Motor neuron (in vitro differentiated cells): ENCODE measurements at regions not wholly inside any gene's neighbourhood (a gene's known extent, or its start where the extent isn't known, plus 50 kb on each side); places are given as distances from the start of the nearest gene placed in this dataset.
"Not testable (repeated sequence)": the region's sequence is repeated elsewhere in the genome, so short reads cannot be mapped to it uniquely, and the experiment has no call there.

Source experiments
- ATAC-seq, 8 experiments: fragments of 200-7000 bp; cut with Tn5 transposase; replicated peaks in 6 of 8; 2 replicates each; pipeline ENCODE4 v1.8.0; 2021; ENCODE audit warnings: mild to moderate bottlenecking in 8 of 8, moderate library complexity in 8 of 8
- H3K27ac ChIP-seq, 2 donors: fragments of 250-450 bp; sonication (Bioruptor Pico); 2 replicates each; pipeline ENCODE4 v1.9.0; 2021; ENCODE audit warnings: antibody characterized with exemption in 2 of 2, mild to moderate bottlenecking in 2 of 2, moderate library complexity in 1 of 2
- H3K4me1 ChIP-seq, 2 donors: fragments of 250-450 bp; sonication (Bioruptor Pico); replicated peaks in 1 of 2; 2 replicates each; pipeline ENCODE4 v1.6.1; 2021; ENCODE audit warnings: antibody characterized with exemption in 2 of 2, mild to moderate bottlenecking in 2 of 2, moderate library complexity in 1 of 2
- H3K4me3 ChIP-seq, 5 donors: fragments of 250-450 bp; sonication (Bioruptor Pico); 2 replicates each; pipeline ENCODE4 v1.9.0; 2021; ENCODE audit warnings: antibody characterized with exemption in 5 of 5, mild to moderate bottlenecking in 5 of 5, moderate library complexity in 4 of 5
- WGBS, 10 experiments: fragments of 450-650 bp; shearing (Covaris generic); methylation state at CpG; one replicate each; pipeline ENCODE4 v1.0.0; 2022; 5-methylcytosine and 5-hydroxymethylcytosine counted together
- in situ Hi-C, 9 experiments: fragments of 400-800 bp; cut with MboI; loops; one replicate each; pipeline ENCODE4 v1.15.0; 2021; ENCODE audit warnings: low sequenced_read_pairs in 9 of 9, low pct_unique_long_range_greater_than_20kb in 2 of 9; ENCODE audit not compliant: unreplicated experiment in 9 of 9

DNA sequence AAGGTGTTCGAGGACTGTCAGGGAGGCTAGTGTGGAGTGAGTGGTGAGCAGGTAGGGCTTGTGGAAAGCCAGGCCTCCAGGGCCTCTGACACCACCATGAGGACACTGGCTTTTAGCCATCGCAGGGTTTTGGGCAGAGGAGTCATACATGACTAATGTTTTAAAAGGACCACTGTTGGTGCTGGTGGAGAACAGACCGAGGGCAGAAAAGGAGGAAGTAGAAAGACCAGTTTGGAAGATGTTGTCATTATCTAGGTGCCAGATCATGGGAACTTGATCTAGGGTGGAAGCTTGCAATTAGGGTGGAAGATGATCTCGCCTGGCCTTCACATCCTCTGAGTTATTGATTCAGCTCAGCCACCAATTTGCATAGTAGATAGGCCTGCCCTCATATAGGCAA is 144.2 kb downstream of the C12orf75 start:
- WGBS, 10 experiments, result 40 to 97% (median 87%) methylated on average over 1 to 4 of the region's 4 CpGs; no CpG with 5 or more reads in 4 of the 10 experiments
- in situ Hi-C loops, result no loop called here
- no peak for ATAC-seq
- peaks cover 3 to 34% of the 10 kb centered on the region in 2 donors for H3K4me1 ChIP-seq
- no peak overlapping the region for H3K27ac ChIP-seq
- H3K4me3 ChIP-seq, result no peak overlapping the region

DNA sequence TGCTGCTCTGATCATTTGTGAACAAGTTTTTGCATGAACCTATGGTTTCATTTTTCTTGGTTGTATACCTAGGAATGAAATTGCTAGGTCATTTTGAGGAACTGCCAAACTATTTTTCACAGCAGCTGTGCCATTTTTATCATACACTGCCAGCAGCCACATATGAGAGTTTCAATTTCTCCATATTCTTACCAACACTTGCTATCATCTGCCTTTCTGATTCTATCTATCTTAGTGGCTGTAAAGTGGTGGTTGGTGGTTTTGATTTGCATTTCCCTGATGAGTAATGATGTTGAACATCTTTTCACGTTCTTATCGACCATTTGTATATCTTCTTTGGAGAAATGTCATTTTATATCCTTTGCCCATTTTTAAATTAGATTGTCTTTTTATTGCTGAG is 146.1 kb downstream of the C12orf75 start:
- no peak for ATAC-seq
- 23 to 100% (median 62%) methylated on average over 2 of the region's 2 CpGs for WGBS, 10 experiments
- peaks cover 10 to 24% of the 10 kb centered on the region in 2 donors for H3K4me1 ChIP-seq
- H3K27ac ChIP-seq, result no peak overlapping the region
- no peak overlapping the region for H3K4me3 ChIP-seq
- in situ Hi-C loops, result no loop called here

DNA sequence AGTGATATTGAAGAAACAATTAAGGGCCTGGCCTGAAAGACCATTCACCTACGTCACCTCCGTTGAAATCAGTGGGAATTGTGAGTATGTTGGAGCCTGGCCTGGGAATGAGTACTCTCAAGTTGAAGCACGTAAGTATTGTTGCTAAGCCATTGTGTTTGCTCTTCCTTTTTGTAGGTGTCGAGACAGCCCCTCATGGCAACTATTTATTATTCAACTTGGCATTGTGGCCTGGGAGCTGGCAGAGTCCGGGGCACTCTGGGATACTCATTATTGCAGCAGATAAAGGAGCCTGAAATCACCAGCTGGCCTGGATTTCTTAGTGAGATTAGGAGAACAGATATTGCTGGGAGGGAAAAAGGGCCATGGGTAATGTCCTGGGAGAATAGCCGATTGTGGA is 147.4 kb downstream of the C12orf75 start:
- peak in 5 of 8 experiments; percentile 22 to 93 (median 35) for ATAC-seq
- Histone ChIP-seq H3K27ac (no peak overlapping the region), H3K4me1 (peaks cover 10 to 24% of the 10 kb centered on the region in 2 donors), H3K4me3 (no peak overlapping the region)
- 67 to 100% (median 87%) methylated on average over 1 to 6 of the region's 6 CpGs; no CpG with 5 or more reads in 1 of the 10 experiments for WGBS, 10 experiments
- in situ Hi-C loops, result no loop called here

DNA sequence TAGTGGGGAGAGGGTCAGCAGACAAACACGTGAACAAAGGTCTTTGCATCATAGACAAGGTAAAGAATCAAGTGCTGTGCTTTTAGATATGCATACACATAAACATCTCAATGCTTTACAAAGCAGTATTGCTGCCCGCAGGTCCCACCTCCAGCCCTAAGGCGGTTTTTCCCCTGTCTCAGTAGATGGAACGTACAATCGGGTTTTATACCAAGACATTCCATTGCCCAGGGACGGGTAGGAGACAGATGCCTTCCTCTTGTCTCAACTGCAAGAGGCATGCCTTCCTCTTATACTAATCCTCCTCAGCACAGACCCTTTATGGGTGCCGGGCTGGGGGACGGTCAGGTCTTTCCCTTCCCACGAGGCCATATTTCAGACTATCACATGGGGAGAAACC is 148.3 kb downstream of the C12orf75 start:
- H3K4me3 ChIP-seq, ATAC-seq, H3K27ac ChIP-seq, in situ Hi-C loops: not testable (repeated sequence)
- WGBS, 10 experiments, result 80% methylated on average over 1 of the region's 9 CpGs; no CpG with 5 or more reads in 9 of the 10 experiments
- peaks cover 10 to 24% of the 10 kb centered on the region in 2 donors for H3K4me1 ChIP-seq

DNA sequence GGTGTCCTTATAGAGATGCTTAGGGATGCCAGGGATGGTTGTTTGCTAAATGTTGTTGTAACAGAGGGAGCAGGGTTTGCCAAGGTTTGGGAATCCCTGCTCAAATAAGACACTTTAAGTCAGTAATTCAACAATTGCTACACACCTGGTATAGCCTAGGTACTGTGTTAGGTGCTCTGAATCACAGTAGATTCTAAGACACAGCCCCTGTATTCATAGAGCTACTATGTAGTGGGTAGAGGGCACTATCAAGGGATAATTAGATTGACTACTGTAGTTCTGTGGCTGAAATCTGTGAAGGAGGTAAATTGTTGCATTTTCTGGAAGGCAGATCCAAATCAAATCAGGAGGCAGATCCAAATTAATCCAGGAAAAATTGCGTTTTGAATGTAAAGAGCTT is 149.2 kb downstream of the C12orf75 start:
- H3K27ac ChIP-seq, result no peak overlapping the region

DNA sequence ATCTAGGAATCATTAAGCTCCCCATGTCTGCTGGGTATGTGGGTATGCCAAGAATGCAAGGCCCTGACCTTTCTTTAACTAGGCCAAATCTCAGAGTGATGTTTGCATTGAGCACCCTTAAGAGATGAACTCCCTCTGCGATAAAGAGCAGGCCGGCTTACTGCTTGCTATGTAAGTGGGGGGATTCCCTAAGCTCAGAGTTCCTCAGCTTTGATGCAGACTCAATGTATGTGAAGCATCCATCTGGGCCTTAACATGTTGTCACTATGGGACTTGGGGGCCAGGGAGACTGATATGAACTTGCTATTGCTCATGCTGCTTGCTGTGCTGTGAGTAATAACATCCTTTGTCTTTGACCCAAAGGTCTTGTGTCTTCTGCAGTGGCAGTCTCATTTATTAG is 149.7 kb downstream of the C12orf75 start:
- no peak overlapping the region for H3K27ac ChIP-seq
- WGBS, 10 experiments, result 20 to 100% (median 60%) methylated on average over 1 to 2 of the region's 2 CpGs; no CpG with 5 or more reads in 7 of the 10 experiments
- in situ Hi-C loops, result no loop called here
- ATAC-seq, result peak in 5 of 8 experiments; percentile 16 to 48 (median 32)
- no peak overlapping the region for H3K4me3 ChIP-seq
- peaks cover 10 to 24% of the 10 kb centered on the region in 2 donors for H3K4me1 ChIP-seq

More for the DNA sequence above, 149.2 kb downstream of the C12orf75 start:
- 67 to 88% (median 80%) methylated on average over 1 of the region's 1 CpG; no CpG with 5 or more reads in 7 of the 10 experiments for WGBS, 10 experiments
- in situ Hi-C loops, result no loop called here
- ATAC-seq, result no peak
- no peak overlapping the region for H3K4me3 ChIP-seq
- peaks cover 10 to 24% of the 10 kb centered on the region in 2 donors for H3K4me1 ChIP-seq

DNA sequence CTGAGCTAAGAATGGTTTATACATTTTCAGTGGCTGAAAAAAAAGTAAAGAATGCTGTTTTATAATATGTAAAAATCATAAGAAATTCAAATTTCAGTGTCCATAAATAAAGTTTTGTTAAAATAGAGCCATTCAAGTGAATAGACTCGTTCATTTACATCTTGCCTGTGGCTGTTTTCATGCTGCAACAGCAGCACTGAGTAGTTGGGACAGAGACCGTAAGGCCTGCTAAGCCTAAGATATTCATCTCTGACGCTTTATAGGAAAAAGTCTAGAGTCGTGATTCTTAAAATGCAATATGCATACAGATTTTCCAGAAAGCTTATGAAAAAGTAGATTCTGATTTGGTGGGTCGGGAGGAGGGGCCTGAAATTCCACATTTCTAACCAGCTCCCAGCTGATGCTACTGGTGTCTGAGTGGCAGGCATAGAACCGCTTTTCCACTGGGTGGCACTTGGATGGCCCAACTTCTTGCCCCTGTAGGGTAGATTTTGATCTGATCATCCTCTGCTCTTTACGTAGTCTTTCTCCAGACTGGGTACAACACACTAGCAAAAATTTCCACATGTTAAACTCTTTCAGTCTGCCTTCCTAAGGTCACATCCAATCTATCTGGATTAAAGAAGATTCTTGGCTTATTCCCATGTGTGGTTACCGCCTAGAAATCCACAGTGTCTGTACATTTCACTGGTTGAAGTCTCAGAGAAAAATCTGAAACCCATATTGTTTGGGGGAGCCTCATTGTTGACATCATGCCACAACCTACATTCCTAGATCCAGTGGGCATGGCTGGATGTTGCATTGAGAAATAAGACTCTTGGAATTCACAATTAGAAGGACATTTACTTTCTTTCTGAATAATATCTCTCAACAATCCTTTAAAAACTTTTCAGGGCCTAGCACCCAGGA is 151.2 kb downstream of the C12orf75 start:
- WGBS, 10 experiments, result 5 to 100% (median 76%) methylated on average over 2 to 7 of the region's 8 CpGs
- Histone ChIP-seq H3K4me1 (peaks cover 10 to 24% of the 10 kb centered on the region in 2 donors), H3K4me3 (no peak overlapping the region), H3K27ac (no peak overlapping the region)
- ATAC-seq, result peak in 3 of 8 experiments; percentile 88 to 96 (median 94)
- in situ Hi-C loops, result no loop called here

DNA sequence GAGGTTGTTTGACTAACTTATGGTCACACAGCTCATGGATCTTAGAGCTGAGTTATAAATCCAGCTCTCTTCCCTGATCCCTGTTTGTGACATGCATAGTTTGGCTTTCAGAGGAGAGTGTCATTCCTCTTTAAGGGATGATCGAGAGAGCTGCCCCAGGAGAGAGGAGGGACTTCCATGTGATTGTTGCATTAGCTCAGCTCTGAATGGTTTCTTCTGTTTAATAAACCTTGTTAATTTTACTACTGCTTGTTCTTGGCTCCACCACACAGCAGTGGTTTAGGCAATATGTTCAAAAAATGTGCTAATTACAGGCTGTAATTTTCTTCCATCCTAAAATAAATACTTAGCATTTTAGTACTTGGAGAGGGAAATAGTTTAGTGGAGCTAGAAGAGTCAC is 152.5 kb downstream of the C12orf75 start:
- ATAC-seq, result no peak
- Histone ChIP-seq H3K4me1 (peaks cover 10 to 24% of the 10 kb centered on the region in 2 donors), H3K4me3 (no peak overlapping the region), H3K27ac (no peak overlapping the region)
- 17 to 83% (median 31%) methylated on average over 1 of the region's 1 CpG; no CpG with 5 or more reads in 2 of the 10 experiments for WGBS, 10 experiments
- in situ Hi-C loops, result no loop called here

DNA sequence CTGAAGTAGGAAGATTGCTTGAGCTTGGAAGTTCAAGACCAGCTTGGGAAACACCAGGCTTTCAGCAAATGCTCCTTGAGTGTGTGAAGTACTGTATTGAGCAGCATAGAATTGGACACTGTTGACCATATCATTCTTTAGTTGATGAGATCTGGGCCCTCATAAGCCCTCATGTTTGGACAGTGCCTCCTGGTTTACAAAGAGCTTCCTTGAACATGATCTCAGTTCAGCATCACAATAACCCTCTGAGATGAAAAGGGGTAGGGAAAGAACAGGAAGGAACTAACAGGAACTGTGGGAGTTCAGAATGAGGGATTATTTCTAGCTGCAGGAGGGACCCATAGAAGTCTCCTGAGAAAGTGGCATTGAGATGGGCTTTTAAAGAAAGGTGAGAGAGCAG is 153.2 kb downstream of the C12orf75 start:
- Histone ChIP-seq H3K4me3 (no peak overlapping the region), H3K4me1 (peaks cover 10 to 19% of the 10 kb centered on the region in 2 donors), H3K27ac (no peak overlapping the region)
- ATAC-seq, result no peak
- in situ Hi-C loops, result no loop called here

DNA sequence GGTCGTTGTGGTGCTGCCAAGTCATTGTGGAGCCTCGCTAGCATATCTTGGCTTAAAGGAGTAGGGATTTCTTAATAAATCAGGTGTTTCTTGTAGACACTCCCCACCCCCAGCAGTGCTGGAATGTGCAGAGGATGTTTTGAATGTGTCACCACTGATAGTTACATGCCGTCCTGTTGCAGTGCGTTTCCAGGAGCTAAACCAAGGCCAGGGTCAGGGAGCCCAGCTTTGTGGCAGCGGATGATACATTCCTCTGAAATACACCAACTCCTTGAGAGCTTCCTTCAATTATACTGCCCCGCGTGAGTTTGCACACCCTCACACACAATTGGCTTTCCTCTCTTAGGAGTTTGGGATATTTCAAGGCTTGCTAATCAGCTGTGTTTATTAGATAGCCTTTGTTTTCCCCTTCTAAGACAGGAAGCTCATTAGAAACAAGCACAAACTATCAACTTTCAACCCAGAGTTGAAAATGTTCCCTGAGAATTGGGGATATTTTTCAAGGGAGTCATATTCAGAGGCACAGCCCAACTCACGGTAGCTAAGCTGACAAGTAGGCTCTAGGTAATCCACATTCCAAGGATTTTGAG is 154.9 kb downstream of the C12orf75 start:
- H3K4me3 ChIP-seq, result no peak overlapping the region
- peak in 1 of 8 experiments; percentile 27 for ATAC-seq
- 22 to 100% (median 93%) methylated on average over 2 to 6 of the region's 8 CpGs; no CpG with 5 or more reads in 3 of the 10 experiments for WGBS, 10 experiments
- no peak overlapping the region for H3K27ac ChIP-seq
- peaks cover under 1 to 5% of the 10 kb centered on the region in 2 donors for H3K4me1 ChIP-seq
- in situ Hi-C loops, result no loop called here

DNA sequence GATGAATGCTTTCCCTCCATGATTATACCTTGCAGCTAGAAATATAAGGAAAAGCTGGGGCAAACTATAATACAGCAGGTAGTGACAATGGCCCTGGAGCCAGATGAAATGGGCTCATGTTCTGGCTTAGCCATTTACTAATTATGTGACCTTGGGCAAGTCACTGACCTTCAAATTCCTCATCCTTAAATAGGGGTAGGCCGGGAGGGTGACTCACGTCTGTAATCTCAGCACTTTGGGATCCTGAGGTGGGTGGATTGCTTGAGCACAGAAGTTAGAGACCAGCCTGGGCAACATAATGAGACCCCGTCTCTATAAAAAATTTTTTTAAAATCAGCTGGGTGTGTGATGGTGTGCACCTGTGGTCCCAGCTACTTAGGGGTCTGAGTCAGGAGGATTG is 155.4 kb downstream of the C12orf75 start:
- no peak for ATAC-seq
- H3K4me3 ChIP-seq, result no peak overlapping the region
- no peak overlapping the region for H3K27ac ChIP-seq
- in situ Hi-C loops, result no loop called here
- WGBS, 10 experiments, result 0 to 100% (median 91%) methylated on average over 1 to 3 of the region's 3 CpGs; no CpG with 5 or more reads in 6 of the 10 experiments
- peaks cover 0 to 5% of the 10 kb centered on the region in 2 donors for H3K4me1 ChIP-seq

DNA sequence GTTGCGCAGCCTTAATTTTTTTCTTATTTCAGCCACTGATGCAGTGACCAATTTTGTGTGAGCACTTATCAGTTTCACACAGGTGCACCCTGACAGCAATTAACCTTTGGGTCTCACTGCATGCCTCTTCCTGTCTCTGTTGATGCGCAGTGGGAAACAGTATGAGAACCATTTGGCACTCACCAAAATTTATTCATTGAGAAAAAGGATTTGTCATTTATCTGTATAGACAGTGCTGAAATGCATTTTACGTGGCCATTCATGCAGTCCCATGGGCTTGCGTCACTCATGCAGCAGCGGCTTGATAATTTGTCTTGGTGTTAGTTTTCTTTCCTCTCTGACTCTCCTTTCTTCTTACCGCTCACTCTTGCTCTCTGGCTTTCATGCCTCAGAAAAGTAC is 157.5 kb downstream of the C12orf75 start:
- Histone ChIP-seq H3K4me3 (no peak overlapping the region), H3K27ac (no peak overlapping the region), H3K4me1 (peaks cover 0 to 5% of the 10 kb centered on the region in 2 donors)
- in situ Hi-C loops, result no loop called here
- 45 to 98% (median 67%) methylated on average over 2 to 6 of the region's 6 CpGs for WGBS, 10 experiments
- ATAC-seq, result peak in 5 of 8 experiments; percentile 29 to 59 (median 56)
